GM12891 (cell line): ENCODE measurements at regions not wholly inside any gene's neighbourhood (a gene's known extent, or its start where the extent isn't known, plus 50 kb on each side); places are given as distances from the start of the nearest gene placed in this dataset.

Experiments used
- DNase-seq: peaks from one replicate; pipeline ENCODE4 v3.0.0; 2011; ENCODE audit warnings: low spot score; ENCODE audit not compliant: insufficient read length
- FAIRE-seq: peaks from 2 replicates; lab custom pipeline; 2011; peaks lifted over from hg19 to GRCh38; lab: Jason Lieb, UNC
- PAX5 ChIP-seq: IDR thresholded peaks from 2 replicates; pipeline ENCODE4 v1.6.1; 2011; ENCODE audit warnings: low read length, moderate library complexity, mild to moderate bottlenecking; ENCODE audit not compliant: insufficient read depth, severe bottlenecking
- POLR2A ChIP-seq: IDR thresholded peaks from 2 replicates; pipeline ENCODE4 v1.6.1; 2011; ENCODE audit warnings: low read depth, low read length, control low read depth
- POLR2AphosphoS5 ChIP-seq: IDR thresholded peaks from 2 replicates; pipeline ENCODE4 v1.6.1; 2011; ENCODE audit warnings: low read depth, low read length, control low read depth
- POU2F2 ChIP-seq: IDR thresholded peaks from 2 replicates; pipeline ENCODE4 v1.6.1; 2011; ENCODE audit warnings: low read depth, mild to moderate bottlenecking, control low read depth, low read length, moderate library complexity
- SPI1 ChIP-seq: IDR thresholded peaks from 2 replicates; pipeline ENCODE4 v1.6.1; 2011; ENCODE audit warnings: low read depth, low read length, control low read depth
- TAF1 ChIP-seq: IDR thresholded peaks from 2 replicates; pipeline ENCODE4 v1.6.1; 2011; ENCODE audit warnings: low read depth, low read length, control low read depth

DNA sequence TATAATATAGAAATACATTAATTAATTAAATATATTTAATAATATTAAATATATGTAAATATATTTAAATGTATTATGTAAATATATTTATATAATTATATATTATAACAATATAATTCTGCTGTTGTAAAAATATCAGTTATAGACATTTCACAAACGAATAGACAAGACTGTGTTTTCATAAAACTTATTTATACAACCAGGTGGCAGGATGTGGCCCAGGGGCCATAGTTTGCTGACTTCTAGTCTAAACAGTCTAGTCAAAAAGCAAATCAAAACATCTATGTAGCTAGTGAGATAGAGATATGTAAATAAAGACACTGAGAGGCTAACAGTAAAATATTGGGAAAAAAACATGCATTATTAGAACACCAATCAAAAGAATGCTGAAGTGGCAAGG is 136.4 kb downstream of the TBXT start:
- no peak for FAIRE-seq
- TF ChIP-seq SPI1 (no peak), POLR2AphosphoS5 (no peak), POU2F2 (no peak), POLR2A (no peak), PAX5 (no peak), TAF1 (no peak)
- DNase-seq, result no peak

DNA sequence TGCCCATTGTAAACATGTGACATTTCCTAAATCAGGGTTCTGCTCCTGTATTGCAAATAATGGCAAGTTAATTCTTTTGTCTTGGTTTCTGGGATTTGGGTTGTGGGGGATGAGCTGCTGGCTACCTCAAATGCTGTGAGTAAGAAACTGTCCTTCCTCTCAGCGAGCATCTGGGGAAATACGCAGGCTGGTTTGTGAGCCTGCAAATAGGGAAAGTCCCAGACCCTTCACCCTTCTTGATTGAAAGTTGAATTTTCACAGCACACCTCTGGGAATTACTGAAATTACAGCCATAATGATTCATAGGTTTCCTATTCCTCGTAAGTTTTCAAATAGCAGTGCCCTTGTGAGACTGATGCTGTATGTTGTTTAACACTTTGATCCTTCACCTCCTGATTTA is 138.1 kb downstream of the TBXT start:
- no peak for DNase-seq
- TF ChIP-seq POLR2AphosphoS5, result no peak
- no peak for TF ChIP-seq POLR2A
- TF ChIP-seq TAF1, result no peak
- TF ChIP-seq POU2F2, result no peak
- no peak for TF ChIP-seq PAX5
- no peak for TF ChIP-seq SPI1
- no peak for FAIRE-seq

DNA sequence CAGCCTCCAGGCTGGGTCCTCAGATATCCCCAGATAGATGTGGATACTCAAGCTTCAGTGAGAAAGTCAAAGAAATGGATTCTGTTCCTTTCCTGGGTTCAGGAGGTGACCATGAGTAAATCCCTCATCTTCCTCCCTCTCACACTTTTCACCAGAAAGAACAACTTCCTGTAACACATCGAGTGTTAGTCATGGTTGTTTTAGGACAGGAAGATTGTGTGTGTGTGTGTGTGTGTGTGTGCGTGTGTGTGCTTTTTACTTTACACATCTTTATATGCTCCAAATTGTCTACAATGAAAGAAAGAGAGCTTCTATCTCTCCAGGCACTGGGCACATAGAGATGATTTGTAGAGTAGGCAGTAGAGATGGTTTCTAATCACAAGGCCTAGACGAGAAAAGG is 139.9 kb downstream of the TBXT start:
- TF ChIP-seq POU2F2 (no peak), POLR2A (no peak), SPI1 (no peak), POLR2AphosphoS5 (no peak), PAX5 (no peak), TAF1 (no peak)
- DNase-seq (no peak), FAIRE-seq (no peak)

DNA sequence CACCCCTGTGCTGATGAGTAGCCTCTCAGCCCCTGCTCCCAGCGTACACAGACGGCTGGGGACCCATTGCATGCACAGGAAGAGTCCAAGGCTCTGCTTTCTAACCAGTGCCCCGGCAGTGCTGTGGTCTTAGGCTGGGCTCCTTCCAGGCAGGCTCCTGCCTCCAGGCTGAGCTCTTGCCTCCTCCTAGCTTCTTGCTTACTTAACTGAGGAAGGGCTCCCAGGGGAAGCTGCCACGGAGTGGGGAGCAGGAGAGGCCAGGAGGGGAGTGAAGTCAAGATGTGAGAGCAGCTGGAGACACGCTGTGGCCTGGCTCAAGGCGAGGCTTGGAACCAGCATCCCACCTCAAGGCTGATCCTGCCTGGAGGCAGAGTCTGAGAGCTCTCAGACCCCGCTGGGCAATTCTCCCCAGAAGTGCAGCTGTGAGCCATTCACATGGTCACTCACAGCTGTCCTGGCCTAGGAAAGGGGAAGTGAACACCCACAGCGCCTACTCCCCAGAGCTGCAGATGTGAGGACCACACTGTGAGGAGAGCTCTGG is 141.0 kb downstream of the TBXT start:
- peak; percentile 71 for TF ChIP-seq SPI1
- TF ChIP-seq POLR2AphosphoS5, result no peak
- FAIRE-seq, result no peak
- DNase-seq, result no peak

DNA sequence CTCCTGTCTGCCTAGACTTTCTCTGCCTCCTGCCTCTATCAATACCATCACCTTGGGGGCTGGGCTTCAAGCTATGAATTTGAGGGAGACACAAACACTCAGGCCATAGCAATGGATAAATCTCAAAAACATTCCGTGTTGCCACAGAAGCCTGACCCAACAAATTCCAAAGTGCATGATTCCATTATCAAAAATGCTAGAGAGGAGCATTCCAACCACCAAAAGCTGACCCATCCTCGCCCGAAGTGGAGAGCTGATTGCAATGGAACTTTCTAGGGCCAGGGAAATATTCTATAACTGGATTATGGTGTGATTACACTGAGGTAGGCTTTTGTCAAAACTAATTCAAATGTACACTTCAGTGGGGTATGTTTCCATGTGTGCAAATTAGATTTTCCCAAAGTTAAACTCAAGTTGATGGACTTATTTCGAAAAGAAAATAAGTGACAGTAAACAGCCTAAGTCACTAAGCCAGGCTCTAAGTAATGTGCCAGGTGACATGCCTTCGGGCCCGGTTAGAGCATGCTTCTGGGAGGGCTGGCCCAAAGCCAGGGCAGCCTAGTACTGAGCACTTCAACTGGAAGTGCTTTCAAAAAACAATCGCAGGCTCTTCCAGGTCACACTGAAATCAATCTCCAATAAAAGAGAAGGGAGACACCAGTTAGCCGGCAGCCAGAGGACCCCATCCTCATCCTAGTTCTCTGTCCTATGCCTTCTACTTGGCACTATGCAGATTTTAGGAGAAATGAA is 142.3 kb downstream of the TBXT start:
- FAIRE-seq (no peak), DNase-seq (no peak)
- TF ChIP-seq POU2F2 (no peak), POLR2AphosphoS5 (no peak), POLR2A (no peak), TAF1 (no peak), SPI1 (no peak), PAX5 (no peak)

DNA sequence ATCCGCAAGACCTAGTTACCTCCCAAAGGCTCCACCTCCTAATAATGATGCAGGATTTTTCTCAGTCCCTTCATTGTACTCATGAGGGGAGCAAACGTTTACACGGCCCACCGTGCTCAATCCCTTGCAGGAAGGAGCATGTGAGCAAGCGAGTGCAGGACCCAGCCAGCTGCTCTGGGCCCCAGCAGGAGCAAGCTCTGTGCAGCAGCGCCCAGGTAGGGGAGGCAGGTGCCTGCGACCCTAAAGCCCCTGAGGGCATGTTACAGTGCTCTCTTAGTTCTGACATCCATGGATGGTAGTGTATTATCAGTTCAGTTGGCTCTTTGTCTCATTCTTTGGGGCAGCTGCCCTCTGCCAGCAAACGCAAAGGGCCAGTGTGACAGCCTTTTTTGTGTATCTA is 143.4 kb downstream of the TBXT start:
- DNase-seq (no peak), FAIRE-seq (no peak)
- TF ChIP-seq PAX5 (no peak), SPI1 (no peak), POLR2AphosphoS5 (no peak), TAF1 (no peak), POLR2A (no peak)

DNA sequence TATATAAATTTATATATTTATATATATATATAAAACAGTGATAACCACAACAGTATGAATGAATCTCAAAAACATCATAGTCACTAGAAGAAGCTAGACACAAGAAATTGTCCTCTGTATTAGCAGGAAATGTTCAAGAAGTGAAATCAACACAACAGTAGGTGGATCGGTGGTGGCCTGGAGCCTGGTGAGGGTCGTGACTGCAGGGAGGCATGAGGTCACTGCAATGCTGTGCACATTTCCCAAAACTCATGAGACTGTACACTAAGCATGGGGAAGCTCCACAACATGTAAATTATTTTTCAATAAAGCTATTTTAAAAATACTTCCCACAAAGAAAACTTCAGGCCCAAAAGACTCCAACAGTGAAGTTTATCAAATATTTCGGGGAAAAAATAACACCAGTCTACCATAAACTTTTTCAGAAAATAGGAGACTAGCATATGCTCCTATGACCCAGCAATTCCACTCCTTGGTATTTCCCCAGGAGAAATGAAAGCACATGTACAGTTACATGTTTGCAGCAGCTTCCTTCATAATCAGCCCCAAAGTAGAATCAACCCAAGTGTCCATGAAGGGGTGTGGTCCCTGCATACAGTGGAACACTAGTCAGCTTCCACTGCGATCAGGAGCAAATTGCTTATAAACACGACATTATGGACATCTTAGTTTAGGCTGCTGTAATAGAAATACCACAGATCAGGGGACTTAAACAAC is 144.2 kb downstream of the TBXT start:
- FAIRE-seq (peak; percentile 5), DNase-seq (no peak)
- TF ChIP-seq POU2F2, result no peak
- no peak for TF ChIP-seq POLR2A
- TF ChIP-seq SPI1, result no peak
- TF ChIP-seq TAF1, result no peak
- TF ChIP-seq POLR2AphosphoS5, result no peak

DNA sequence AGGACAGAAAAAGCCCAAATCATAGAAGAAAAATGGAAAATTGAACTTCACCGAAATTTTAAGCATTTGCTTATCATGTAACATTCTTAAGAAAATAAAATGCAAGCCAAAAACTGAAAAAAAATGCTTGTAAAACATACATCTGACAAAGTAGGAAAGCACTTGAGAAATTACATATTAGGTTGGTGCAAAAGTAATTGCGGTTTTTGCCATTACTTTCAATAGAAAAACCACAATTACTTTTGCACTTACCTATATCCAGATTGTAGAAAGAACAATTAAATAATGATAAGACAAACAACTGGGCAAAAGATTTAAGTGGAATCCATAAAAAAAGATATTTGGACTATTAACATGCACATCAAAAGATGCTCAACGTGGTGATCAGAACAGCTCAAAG is 146.2 kb downstream of the TBXT start:
- DNase-seq (no peak), FAIRE-seq (no peak)
- no peak for TF ChIP-seq PAX5
- TF ChIP-seq POLR2AphosphoS5, result no peak
- TF ChIP-seq SPI1, result no peak
- TF ChIP-seq POLR2A, result no peak
- TF ChIP-seq TAF1, result no peak
- no peak for TF ChIP-seq POU2F2

DNA sequence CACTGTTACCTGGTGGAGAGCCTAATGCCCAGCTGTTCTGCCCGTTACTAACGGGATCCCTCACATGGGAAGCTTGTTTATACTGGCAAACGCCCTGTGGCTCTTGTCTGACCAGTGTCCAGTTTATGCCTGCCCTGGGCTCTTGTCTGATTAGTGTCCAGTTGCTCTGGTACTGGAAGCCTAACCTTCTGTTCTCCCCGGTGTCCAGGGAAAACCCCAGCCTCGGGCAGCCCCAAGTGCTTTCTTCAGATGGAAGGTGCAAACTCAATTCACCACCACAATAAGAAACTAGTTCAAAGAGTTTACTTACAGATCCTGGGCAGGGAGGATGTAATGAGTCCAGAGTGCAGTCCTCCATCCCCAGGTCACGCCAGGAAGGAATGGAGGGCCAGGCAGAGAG is 148.4 kb downstream of the TBXT start:
- TF ChIP-seq PAX5 (no peak), TAF1 (no peak), POLR2AphosphoS5 (no peak), SPI1 (no peak), POU2F2 (no peak), POLR2A (no peak)
- FAIRE-seq (no peak), DNase-seq (no peak)

DNA sequence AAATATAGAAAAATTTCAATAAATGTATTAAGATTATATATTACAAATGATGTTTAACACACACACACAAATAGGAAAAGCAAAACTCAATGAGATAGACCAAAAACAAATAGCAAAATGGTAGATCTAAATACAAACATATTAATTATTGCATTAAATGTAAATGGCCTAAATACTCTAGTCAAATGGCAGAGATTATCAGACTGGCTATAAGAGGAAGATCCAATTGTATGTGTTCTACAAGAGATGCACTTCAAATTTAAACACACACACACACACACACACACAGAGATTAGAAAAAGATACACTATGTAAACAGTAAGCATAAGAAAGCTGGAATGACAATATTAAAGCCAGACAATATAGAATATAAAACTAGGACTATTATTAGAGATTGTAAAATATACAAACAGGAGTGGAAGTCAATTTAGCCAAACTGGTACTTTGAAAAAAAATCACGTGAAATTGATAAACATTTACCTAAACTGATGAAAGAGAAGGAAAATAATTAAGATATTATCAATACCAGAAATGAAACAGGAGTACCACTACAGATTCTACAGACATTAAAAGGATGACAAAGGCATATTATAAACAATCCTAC is 150.5 kb downstream of the TBXT start:
- DNase-seq, result no peak
- no peak for TF ChIP-seq PAX5
- TF ChIP-seq POLR2AphosphoS5, result no peak
- TF ChIP-seq TAF1, result no peak
- TF ChIP-seq SPI1, result no peak
- TF ChIP-seq POU2F2, result no peak
- TF ChIP-seq POLR2A, result no peak
- no peak for FAIRE-seq
